Suprapubic skin (tissue), 4 donors: ENCODE measurements at regions not wholly inside any gene's neighbourhood (a gene's known extent, or its start where the extent isn't known, plus 50 kb on each side); places are given as distances from the start of the nearest gene placed in this dataset.

ENCODE experiments used
- DNase-seq, 2 donors: peaks; one replicate each; pipeline ENCODE4 v3.0.0-alpha.2; 2019; ENCODE audit warnings: low spot score in 2 of 2
- H3K27ac ChIP-seq: fragments of 200-600 bp; sonication (generic); one replicate; pipeline ENCODE4 v1.5.1; 2019
- H3K27me3 ChIP-seq: fragments of 200-600 bp; sonication (generic); one replicate; pipeline ENCODE4 v1.5.1; 2019
- H3K36me3 ChIP-seq: fragments of 200-600 bp; sonication (generic); one replicate; pipeline ENCODE4 v1.5.1; 2019
- H3K4me1 ChIP-seq: fragments of 200-600 bp; sonication (generic); one replicate; pipeline ENCODE4 v1.5.1; 2019
- H3K4me3 ChIP-seq: fragments of 200-600 bp; sonication (generic); one replicate; pipeline ENCODE4 v1.5.1; 2019; ENCODE audit warnings: mild to moderate bottlenecking
- H3K9me3 ChIP-seq: fragments of 200-600 bp; sonication (generic); one replicate; pipeline ENCODE4 v1.5.1; 2019
- CTCF ChIP-seq, 2 donors: fragments of 200-600 bp in 1 of 2; fragments of 450-650 bp in 1 of 2; sonication (generic) in 1 of 2; IDR thresholded peaks; one replicate each; pipeline ENCODE4 v1.5.1; 2016 to 2019; ENCODE audit warnings: antibody characterized with exemption in 2 of 2, mild to moderate bottlenecking in 1 of 2, moderate library complexity in 1 of 2
- EP300 ChIP-seq: sonication (generic); formaldehyde crosslinking; IDR thresholded peaks from one replicate; pipeline ENCODE4 v1.6.1; 2017; ENCODE audit warnings: antibody characterized with exemption
- POLR2A ChIP-seq, 2 donors: fragments of 450-650 bp; IDR thresholded peaks; one replicate each; pipeline ENCODE4 v1.6.1; 2017; ENCODE audit warnings: antibody characterized with exemption in 2 of 2, mild to moderate bottlenecking in 2 of 2, moderate library complexity in 2 of 2
- POLR2AphosphoS5 ChIP-seq, 3 donors: sonication (generic); formaldehyde crosslinking; IDR thresholded peaks; one replicate each; pipeline ENCODE4 v1.6.1; 2017; ENCODE audit warnings: antibody characterized with exemption in 3 of 3
- WGBS: methylation state at CpG from one replicate; pipeline ENCODE4 v1.1.5; 2018; 5-methylcytosine and 5-hydroxymethylcytosine counted together

- H3K27ac ChIP-seq: no peak overlapping the region
- H3K36me3 ChIP-seq: no peaks in the 10 kb centered on the region
- no peaks in the 10 kb centered on the region for H3K4me1 ChIP-seq
- no peak for TF ChIP-seq EP300
- no peak for TF ChIP-seq POLR2A (IDR thresholded peaks at IDR 0.05)
- TF ChIP-seq CTCF (IDR thresholded peaks at IDR 0.05): no peak
- no peak for TF ChIP-seq POLR2AphosphoS5 (IDR thresholded peaks at IDR 0.05)
- no peak for DNase-seq
- peaks cover 5% of the 10 kb centered on the region for H3K9me3 ChIP-seq
- H3K27me3 ChIP-seq: no peaks in the 10 kb centered on the region
- H3K4me3 ChIP-seq: no peak overlapping the region
These were observed 107.1 kb upstream of the FTMT start for GRCh38 chr5:121744577-121744976.

- Histone ChIP-seq H3K27ac (no peak overlapping the region), H3K4me3 (no peak overlapping the region), H3K9me3 (no peaks in the 10 kb centered on the region), H3K36me3 (no peaks in the 10 kb centered on the region), H3K27me3 (no peaks in the 10 kb centered on the region), H3K4me1 (no peaks in the 10 kb centered on the region)
- TF ChIP-seq CTCF (IDR thresholded peaks at IDR 0.05) (no peak), POLR2AphosphoS5 (IDR thresholded peaks at IDR 0.05) (no peak), POLR2A (IDR thresholded peaks at IDR 0.05) (no peak), EP300 (no peak)
- 84% methylated on average over 1 of the region's 1 CpG for WGBS
- DNase-seq: no peak
These were observed 106.3 kb upstream of the FTMT start for GRCh38 chr5:121745407-121745806.

GRCh38 chr5:121746763-121747162, 104.9 kb upstream of the FTMT start:
- no peak for TF ChIP-seq EP300
- no peak for TF ChIP-seq POLR2A (IDR thresholded peaks at IDR 0.05)
- no peak for TF ChIP-seq CTCF (IDR thresholded peaks at IDR 0.05)
- no peak for TF ChIP-seq POLR2AphosphoS5 (IDR thresholded peaks at IDR 0.05)
- no peak overlapping the region for H3K4me3 ChIP-seq
- no peaks in the 10 kb centered on the region for H3K27me3 ChIP-seq
- H3K4me1 ChIP-seq: no peaks in the 10 kb centered on the region
- H3K36me3 ChIP-seq: no peaks in the 10 kb centered on the region
- H3K27ac ChIP-seq: no peak overlapping the region
- H3K9me3 ChIP-seq: no peaks in the 10 kb centered on the region
- DNase-seq: no peak

GRCh38 chr5:121748686-121749085, 103.0 kb upstream of the FTMT start:
- Histone ChIP-seq H3K4me1 (no peaks in the 10 kb centered on the region), H3K36me3 (no peaks in the 10 kb centered on the region), H3K27ac (no peak overlapping the region), H3K4me3 (no peak overlapping the region), H3K9me3 (no peaks in the 10 kb centered on the region), H3K27me3 (no peaks in the 10 kb centered on the region)
- DNase-seq: no peak
- TF ChIP-seq POLR2A (IDR thresholded peaks at IDR 0.05): no peak

GRCh38 chr5:121752149-121752548, 99.5 kb upstream of the FTMT start:
- no peaks in the 10 kb centered on the region for H3K9me3 ChIP-seq
- no peak for TF ChIP-seq POLR2A (IDR thresholded peaks at IDR 0.05)
- no peak for TF ChIP-seq CTCF (IDR thresholded peaks at IDR 0.05)
- no peak for TF ChIP-seq POLR2AphosphoS5 (IDR thresholded peaks at IDR 0.05)
- no peak for TF ChIP-seq EP300
- H3K4me1 ChIP-seq: no peaks in the 10 kb centered on the region
- no peak overlapping the region for H3K27ac ChIP-seq
- DNase-seq: no peak
- H3K27me3 ChIP-seq: no peaks in the 10 kb centered on the region
- H3K4me3 ChIP-seq: no peak overlapping the region
- H3K36me3 ChIP-seq: no peaks in the 10 kb centered on the region
- 91% methylated on average over 1 of the region's 1 CpG for WGBS

GRCh38 chr5:121755266-121755665, 96.4 kb upstream of the FTMT start:
- H3K27ac ChIP-seq: no peak overlapping the region
- H3K27me3 ChIP-seq: no peaks in the 10 kb centered on the region
- 83% methylated on average over 4 of the region's 4 CpGs for WGBS
- no peaks in the 10 kb centered on the region for H3K36me3 ChIP-seq
- H3K9me3 ChIP-seq: no peaks in the 10 kb centered on the region
- H3K4me1 ChIP-seq: no peaks in the 10 kb centered on the region
- DNase-seq: no peak
- TF ChIP-seq POLR2A (IDR thresholded peaks at IDR 0.05): no peak
- no peak for TF ChIP-seq EP300
- TF ChIP-seq CTCF (IDR thresholded peaks at IDR 0.05): no peak
- TF ChIP-seq POLR2AphosphoS5 (IDR thresholded peaks at IDR 0.05): no peak
- H3K4me3 ChIP-seq: no peak overlapping the region
